Liver (tissue), 3 donors: ENCODE measurements at regions not wholly inside any gene's neighbourhood (a gene's known extent, or its start where the extent isn't known, plus 50 kb on each side); places are given as distances from the start of the nearest gene placed in this dataset.

ENCODE experiments used
- CTCF ChIP-seq: fragments of 150-350 bp; IDR thresholded peaks from 2 replicates; pipeline ENCODE4 v1.5.1; 2017; ENCODE audit warnings: improper control_type of control experiment, low read depth, low read length; ENCODE audit not compliant: missing input control
- HNF4G ChIP-seq: IDR thresholded peaks from 2 replicates; pipeline ENCODE4 v1.6.1; 2016; ENCODE audit warnings: antibody characterized with exemption
- TAF1 ChIP-seq: conservative IDR thresholded peaks from 2 replicates; pipeline ENCODE4 v1.6.1; 2016; ENCODE audit warnings: antibody characterized with exemption, mild to moderate bottlenecking
- TF ChIP-seq, protein P1 (sequence below): IDR thresholded peaks from 2 replicates; pipeline ENCODE4 v1.6.1; 2016; ENCODE audit warnings: antibody characterized with exemption, mild to moderate bottlenecking
- TF ChIP-seq, protein P2 (sequence below): IDR thresholded peaks from 2 replicates; pipeline ENCODE4 v1.6.1; 2016; ENCODE audit warnings: antibody characterized with exemption
- donor health status: healthy.
- donor health status: healthy.

GRCh38 chr15:97077975-97078374, 747.5 kb downstream of the NR2F2 start:
- TF ChIP-seq HNF4G = no peak
- TF ChIP-seq CTCF = no peak
- TF ChIP-seq, protein P1, sequence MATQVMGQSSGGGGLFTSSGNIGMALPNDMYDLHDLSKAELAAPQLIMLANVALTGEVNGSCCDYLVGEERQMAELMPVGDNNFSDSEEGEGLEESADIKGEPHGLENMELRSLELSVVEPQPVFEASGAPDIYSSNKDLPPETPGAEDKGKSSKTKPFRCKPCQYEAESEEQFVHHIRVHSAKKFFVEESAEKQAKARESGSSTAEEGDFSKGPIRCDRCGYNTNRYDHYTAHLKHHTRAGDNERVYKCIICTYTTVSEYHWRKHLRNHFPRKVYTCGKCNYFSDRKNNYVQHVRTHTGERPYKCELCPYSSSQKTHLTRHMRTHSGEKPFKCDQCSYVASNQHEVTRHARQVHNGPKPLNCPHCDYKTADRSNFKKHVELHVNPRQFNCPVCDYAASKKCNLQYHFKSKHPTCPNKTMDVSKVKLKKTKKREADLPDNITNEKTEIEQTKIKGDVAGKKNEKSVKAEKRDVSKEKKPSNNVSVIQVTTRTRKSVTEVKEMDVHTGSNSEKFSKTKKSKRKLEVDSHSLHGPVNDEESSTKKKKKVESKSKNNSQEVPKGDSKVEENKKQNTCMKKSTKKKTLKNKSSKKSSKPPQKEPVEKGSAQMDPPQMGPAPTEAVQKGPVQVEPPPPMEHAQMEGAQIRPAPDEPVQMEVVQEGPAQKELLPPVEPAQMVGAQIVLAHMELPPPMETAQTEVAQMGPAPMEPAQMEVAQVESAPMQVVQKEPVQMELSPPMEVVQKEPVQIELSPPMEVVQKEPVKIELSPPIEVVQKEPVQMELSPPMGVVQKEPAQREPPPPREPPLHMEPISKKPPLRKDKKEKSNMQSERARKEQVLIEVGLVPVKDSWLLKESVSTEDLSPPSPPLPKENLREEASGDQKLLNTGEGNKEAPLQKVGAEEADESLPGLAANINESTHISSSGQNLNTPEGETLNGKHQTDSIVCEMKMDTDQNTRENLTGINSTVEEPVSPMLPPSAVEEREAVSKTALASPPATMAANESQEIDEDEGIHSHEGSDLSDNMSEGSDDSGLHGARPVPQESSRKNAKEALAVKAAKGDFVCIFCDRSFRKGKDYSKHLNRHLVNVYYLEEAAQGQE = no peak
- TF ChIP-seq, protein P2, sequence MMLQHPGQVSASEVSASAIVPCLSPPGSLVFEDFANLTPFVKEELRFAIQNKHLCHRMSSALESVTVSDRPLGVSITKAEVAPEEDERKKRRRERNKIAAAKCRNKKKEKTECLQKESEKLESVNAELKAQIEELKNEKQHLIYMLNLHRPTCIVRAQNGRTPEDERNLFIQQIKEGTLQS = no peak
- TF ChIP-seq TAF1 = no peak
